B cell (primary cell): ENCODE measurements at regions not wholly inside any gene's neighbourhood (a gene's known extent, or its start where the extent isn't known, plus 50 kb on each side); places are given as distances from the start of the nearest gene placed in this dataset.

Source experiments
- ATAC-seq: fragments of 200-7000 bp; cut with Tn5 transposase; one replicate; pipeline ENCODE4 v1.10.0; 2021; ENCODE audit warnings: low read depth, mild to moderate bottlenecking, moderate number of reproducible peaks, moderate library complexity
- CTCF ChIA-PET: fragments of 350-600 bp; sonication (Branson Sonifier 250); formaldehyde crosslinking; loops from one replicate; lab custom pipeline; 2021; ENCODE audit warnings: antibody characterized with exemption, inconsistent platforms; lab: Charles Lee
- POLR2A ChIA-PET: fragments of 350-600 bp; sonication (Branson Sonifier 250); formaldehyde crosslinking; loops from one replicate; lab custom pipeline; 2021; ENCODE audit warnings: antibody characterized with exemption; lab: Charles Lee
- DNase-seq: peaks from one replicate; pipeline ENCODE4 v3.0.0; 2013
- H2AFZ ChIP-seq: 2 replicates; pipeline ENCODE4 v1.6.1; 2012; ENCODE audit warnings: mild to moderate bottlenecking, low read depth, low read length; ENCODE audit not compliant: insufficient read depth, poor library complexity, severe bottlenecking
- H3K27ac ChIP-seq, 2 donors: 1 replicate in 1 of 2; 2 replicates in 1 of 2; pipeline ENCODE4 v1.5.1; 2012 to 2013; ENCODE audit warnings: low read length in 2 of 2, mild to moderate bottlenecking in 2 of 2, moderate library complexity in 1 of 2
- H3K27me3 ChIP-seq, 4 experiments: fragments of 200-600 bp in 1 of 4; sonication (generic) in 1 of 4; replicated peaks in 1 of 4; 1 replicate in 2 of 4; 2 replicates in 2 of 4; pipeline versions ENCODE4 v1.6.1 to v1.7.0; 2013 to 2016; ENCODE audit warnings: low read length in 3 of 4, mild to moderate bottlenecking in 2 of 4, mixed read lengths in 1 of 4, moderate library complexity in 1 of 4; ENCODE audit not compliant: insufficient read depth in 4 of 4, control insufficient read depth in 3 of 4; ENCODE audit errors: control extremely low read depth in 1 of 4
- H3K36me3 ChIP-seq, 2 experiments: replicated peaks in 1 of 2; 1 replicate in 1 of 2; 2 replicates in 1 of 2; pipeline versions ENCODE4 v1.6.1 to v1.7.1; 2013; ENCODE audit warnings: low read length in 1 of 2; ENCODE audit not compliant: insufficient read depth in 2 of 2, control insufficient read depth in 1 of 2; ENCODE audit errors: control extremely low read depth in 1 of 2, extremely low read depth in 1 of 2
- H3K4me1 ChIP-seq, 2 donors: fragments of 200-600 bp in 1 of 2; sonication (generic) in 1 of 2; 1 replicate in 1 of 2; 2 replicates in 1 of 2; pipeline versions ENCODE4 v1.5.1 to v1.6.1; 2013 to 2017; ENCODE audit warnings: low read length in 2 of 2; ENCODE audit not compliant: control insufficient read depth in 2 of 2, insufficient read depth in 2 of 2
- H3K4me2 ChIP-seq: replicated peaks from 2 replicates; pipeline ENCODE3; 2012; ENCODE audit warnings: mild to moderate bottlenecking, low read depth, low read length; ENCODE audit not compliant: poor library complexity, severe bottlenecking
- H3K4me3 ChIP-seq, 5 experiments: fragments of 200-600 bp in 1 of 5; sonication (generic) in 1 of 5; 1 replicate in 3 of 5; 2 replicates in 2 of 5; pipeline versions ENCODE4 v1.5.1 to v1.7.0; 2011 to 2016; ENCODE audit warnings: low read length in 4 of 5, mild to moderate bottlenecking in 4 of 5, low read depth in 2 of 5, control low read depth in 1 of 5, moderate library complexity in 1 of 5; ENCODE audit not compliant: insufficient read depth in 1 of 5; ENCODE audit errors: control extremely low read depth in 1 of 5, extremely low read depth in 1 of 5
- H3K79me2 ChIP-seq: fragments of 200-600 bp; sonication (generic); one replicate; pipeline ENCODE4 v1.6.0; 2016; ENCODE audit warnings: low read length; ENCODE audit not compliant: control insufficient read depth, insufficient read depth
- H3K9ac ChIP-seq: fragments of 200-600 bp; sonication (generic); 2 replicates; pipeline ENCODE4 v1.6.1; 2017; ENCODE audit warnings: mild to moderate bottlenecking, low read length, moderate library complexity
- H3K9me3 ChIP-seq, 3 donors: one replicate each; pipeline versions ENCODE4 v1.6.1 to v1.7.1; 2013; ENCODE audit warnings: low read length in 2 of 3; ENCODE audit not compliant: control insufficient read depth in 2 of 3, insufficient read depth in 1 of 3; ENCODE audit errors: control extremely low read depth in 1 of 3
- H4K20me1 ChIP-seq: 2 replicates; pipeline ENCODE4 v1.6.0; 2012; ENCODE audit warnings: mild to moderate bottlenecking, low read length; ENCODE audit not compliant: insufficient read depth, control insufficient read depth, poor library complexity, severe bottlenecking
- H3K27ac Mint-ChIP-seq: one replicate; pipeline ENCODE4 v1.8.0; 2021; ENCODE audit warnings: mixed read lengths
- H3K27me3 Mint-ChIP-seq: one replicate; pipeline ENCODE4 v1.8.0; 2021; ENCODE audit warnings: mixed read lengths
- H3K4me1 Mint-ChIP-seq: one replicate; pipeline ENCODE4 v1.8.0; 2021; ENCODE audit warnings: mixed read lengths
- H3K4me3 Mint-ChIP-seq: one replicate; pipeline ENCODE4 v1.8.0; 2021; ENCODE audit warnings: mixed read lengths
- H3K9me3 Mint-ChIP-seq: one replicate; pipeline ENCODE4 v1.8.0; 2022; ENCODE audit warnings: mixed read lengths; ENCODE audit not compliant: insufficient read depth
- CTCF ChIP-seq: fragments of 200-600 bp; IDR thresholded peaks from one replicate; pipeline ENCODE4 v1.8.0; 2022; ENCODE audit warnings: antibody characterized with exemption, mild to moderate bottlenecking
- EZH2 ChIP-seq: IDR thresholded peaks from 2 replicates; pipeline ENCODE4 v1.6.1; 2012; ENCODE audit warnings: borderline replicate concordance, low read depth, mild to moderate bottlenecking, moderate library complexity, low read length; ENCODE audit not compliant: insufficient read depth, poor library complexity, severe bottlenecking
- WGBS: methylation state at CpG from one replicate; pipeline ENCODE4 v1.1.5; 2013; ENCODE audit warnings: missing lambda C conversion rate; ENCODE audit not compliant: insufficient coverage; 5-methylcytosine and 5-hydroxymethylcytosine counted together
- intact Hi-C: fragments of 100-400 bp; cut with micrococcal nuclease; formaldehyde crosslinking; loops from one replicate; pipeline ENCODE4 v1.10.0; 2022

GRCh38 chrX:25548811-25549210 is 533.0 kb upstream of the ARX start:
- Histone ChIP-seq H3K27me3 (no peaks in the 10 kb centered on the region), H3K9me3 (no peaks in the 10 kb centered on the region), H3K9ac (no peak overlapping the region), H3K36me3 (no peaks in the 10 kb centered on the region), H4K20me1 (no peaks in the 10 kb centered on the region), H3K79me2 (no peaks in the 10 kb centered on the region), H3K27ac (no peak overlapping the region), H3K4me2 (no peak overlapping the region), H3K4me3 (no peak overlapping the region), H3K4me1 (no peaks in the 10 kb centered on the region), H2AFZ (no peak overlapping the region)
- H3K27me3 Mint-ChIP-seq = no peaks in the 10 kb centered on the region
- WGBS = no CpG with 5 or more reads among the region's 7 CpGs
- CTCF ChIA-PET = no interaction called here
- no peaks in the 10 kb centered on the region for H3K4me1 Mint-ChIP-seq
- POLR2A ChIA-PET = no interaction called here
- ATAC-seq = no peak
- H3K27ac Mint-ChIP-seq = no peak overlapping the region
- H3K9me3 Mint-ChIP-seq = peaks cover 2% of the 10 kb centered on the region
- no peak overlapping the region for H3K4me3 Mint-ChIP-seq
- intact Hi-C loops = no loop called here
- TF ChIP-seq CTCF = no peak
- no peak for TF ChIP-seq EZH2
- no peak for DNase-seq

GRCh38 chrX:25555521-25555920 is 539.8 kb upstream of the ARX start:
- ATAC-seq = no peak
- H3K27me3 Mint-ChIP-seq = no peaks in the 10 kb centered on the region
- no CpG with 5 or more reads among the region's 4 CpGs for WGBS
- Histone ChIP-seq H3K4me2 (no peak overlapping the region), H3K4me3 (no peak overlapping the region), H3K4me1 (no peaks in the 10 kb centered on the region), H3K9ac (no peak overlapping the region), H3K36me3 (no peaks in the 10 kb centered on the region), H2AFZ (no peak overlapping the region), H3K79me2 (no peaks in the 10 kb centered on the region), H4K20me1 (no peaks in the 10 kb centered on the region), H3K9me3 (no peaks in the 10 kb centered on the region), H3K27me3 (no peaks in the 10 kb centered on the region), H3K27ac (no peak overlapping the region)
- intact Hi-C loops = no loop called here
- H3K9me3 Mint-ChIP-seq = peaks cover under 1% of the 10 kb centered on the region
- no peak for TF ChIP-seq EZH2
- TF ChIP-seq CTCF = no peak
- ChIA-PET CTCF (interaction anchor here (0.6 kb wide), 1 partner anchor 12 kb away, joined by 3 read pairs; no protein-coding TSS in a partner anchor), POLR2A (no interaction called here)
- H3K4me3 Mint-ChIP-seq = no peak overlapping the region
- no peak overlapping the region for H3K27ac Mint-ChIP-seq
- no peak for DNase-seq
- H3K4me1 Mint-ChIP-seq = no peaks in the 10 kb centered on the region
